ENCODE measurements at regions not wholly inside any gene's neighbourhood (a gene's known extent, or its start where the extent isn't known, plus 50 kb on each side); places are given as distances from the start of the nearest gene placed in this dataset.
A peak's percentile ranks its signal among the peaks of the same experiment; 100 is the strongest.

- ATAC-seq, result no peak
These were observed 149.3 kb upstream of the CYSLTR1 start for GRCh38 chrX:78476701-78477100.

GRCh38 chrX:78456909-78457308, 129.5 kb upstream of the CYSLTR1 start:
- no peak for ATAC-seq

GRCh38 chrX:78455901-78456300, 128.5 kb upstream of the CYSLTR1 start:
- ATAC-seq, result peak; percentile 93

DNA sequence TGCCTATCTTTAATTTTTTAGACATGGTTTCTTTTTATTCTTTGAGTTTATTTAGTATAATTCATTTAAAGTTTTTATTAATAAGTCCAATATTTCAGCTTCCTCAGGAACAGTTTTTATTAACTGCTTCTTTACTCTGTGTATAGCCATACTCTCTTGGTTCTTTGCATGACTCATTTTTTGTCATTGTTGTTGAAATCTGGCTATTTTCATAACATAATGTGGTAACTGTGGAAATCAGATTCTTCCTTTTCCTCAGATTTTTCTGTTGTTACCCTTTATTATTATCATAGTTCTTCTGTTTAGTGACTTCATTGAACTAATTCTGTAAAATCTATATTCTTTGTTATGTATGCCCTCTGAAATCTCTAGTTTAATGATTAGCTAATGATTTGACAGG, 124.9 kb upstream of the CYSLTR1 start:
- no peak for ATAC-seq

GRCh38 chrX:78437621-78438020, 110.2 kb upstream of the CYSLTR1 start:
- no peak for ATAC-seq

- no peak for ATAC-seq
These were observed 101.8 kb upstream of the CYSLTR1 start for GRCh38 chrX:78429172-78429571.

DNA sequence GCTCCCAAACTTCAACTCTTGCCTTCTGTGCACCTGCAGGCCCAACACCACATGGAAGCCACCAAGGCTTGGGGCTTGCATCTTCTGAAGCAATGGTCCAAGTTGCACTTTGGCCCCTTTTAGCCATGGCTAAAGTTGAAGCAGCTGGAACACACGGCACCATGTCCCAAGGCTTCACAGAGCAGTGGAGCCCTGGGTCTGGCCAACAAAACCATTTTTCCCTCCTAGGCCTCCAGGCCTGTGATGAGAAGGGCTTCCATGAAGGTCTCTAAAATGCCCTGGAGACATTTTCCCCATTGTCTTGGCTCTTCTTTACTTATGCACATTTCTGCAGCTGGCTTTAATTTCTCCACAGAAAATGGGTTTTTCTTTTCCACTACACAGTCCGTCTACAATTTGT, 61.3 kb upstream of the CYSLTR1 start:
- ATAC-seq, result no peak

GRCh38 chrX:78387364-78387763, 60.0 kb upstream of the CYSLTR1 start:
- ATAC-seq, result no peak

DNA sequence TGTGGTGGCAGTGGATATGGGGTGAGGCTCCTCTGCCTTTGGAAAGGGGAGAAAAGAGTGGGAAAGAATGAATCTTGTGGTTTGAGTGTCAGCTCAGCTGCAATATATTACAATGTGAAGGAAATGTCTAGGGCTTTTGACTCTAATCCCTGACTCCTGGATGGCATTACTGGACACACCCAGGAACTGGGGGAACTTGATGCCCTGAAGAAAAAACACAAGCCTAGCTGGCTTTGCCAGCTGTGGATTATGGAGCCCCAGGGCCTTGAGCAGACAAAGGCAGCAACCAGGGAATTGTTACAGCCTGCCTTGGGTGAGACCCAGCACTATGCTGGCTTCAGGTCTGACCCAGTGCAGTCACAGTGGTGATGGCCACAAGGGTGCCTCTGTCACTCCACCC, 57.1 kb upstream of the CYSLTR1 start:
- peak; percentile 78 for ATAC-seq

GRCh38 chrX:78383594-78383993, 56.2 kb upstream of the CYSLTR1 start:
- ATAC-seq, result no peak

DNA sequence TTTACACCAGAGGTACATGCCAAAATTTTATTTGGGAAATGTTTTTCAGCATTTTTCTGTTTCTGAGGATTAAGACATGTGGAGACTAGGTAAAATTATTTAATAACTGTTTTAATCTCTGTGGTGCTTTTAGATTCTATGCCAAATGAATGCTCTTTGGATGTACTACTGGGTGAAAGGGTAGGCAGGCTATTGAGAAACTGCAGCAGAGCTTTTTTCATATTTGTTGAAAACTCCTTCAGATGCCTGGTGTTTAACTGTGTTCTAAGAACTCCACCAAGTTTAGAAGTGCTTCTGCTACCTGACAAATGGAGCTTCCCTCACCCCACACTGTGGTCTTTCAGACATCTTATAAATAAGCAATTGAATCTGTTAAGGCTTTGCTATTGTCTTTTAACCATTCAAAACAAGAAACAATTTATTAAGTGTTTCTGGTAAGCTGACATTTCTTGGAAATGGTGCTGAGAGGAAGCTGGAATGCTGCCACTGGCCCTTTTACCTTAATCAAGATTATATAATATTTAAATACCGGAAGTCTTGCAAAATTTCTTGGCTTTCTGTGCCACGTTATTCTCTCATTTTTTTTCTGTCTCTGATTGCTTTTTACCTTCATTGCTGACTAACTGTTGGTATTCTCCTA, 51.2 kb upstream of the CYSLTR1 start:
- no peak for ATAC-seq
